ENCODE measurements at regions not wholly inside any gene's neighbourhood (a gene's known extent, or its start where the extent isn't known, plus 50 kb on each side); places are given as distances from the start of the nearest gene placed in this dataset.

- Histone ChIP-seq H3K27me3 (ENCODE audit: control insufficient read depth, insufficient read depth, low read length) (no peaks in the 10 kb centered on the region), H3K9me3 (ENCODE audit: control insufficient read depth in 2 of 3, insufficient read depth in 1 of 3, low read length in 3 of 3) (no peaks in the 10 kb centered on the region), H3K36me3 (ENCODE audit: control insufficient read depth in 2 of 3, insufficient read depth in 3 of 3, low read length in 3 of 3) (no peaks in the 10 kb centered on the region), H3K4me1 (ENCODE audit: control insufficient read depth in 2 of 3, insufficient read depth in 2 of 3, low read depth in 1 of 3, low read length in 3 of 3) (no peaks in the 10 kb centered on the region), H3K27ac (ENCODE audit: low read depth in 2 of 2, low read length in 2 of 2) (no peak overlapping the region), H3K9ac (ENCODE audit: low read length in 3 of 3) (no peak overlapping the region), H3K4me3 (ENCODE audit: low read length in 3 of 3) (no peak overlapping the region)
- intact Hi-C loops (cut with DNase I) = no loop called here
- no peak for TF ChIP-seq CTCF (IDR thresholded peaks at IDR 0.05; ENCODE audit: borderline replicate concordance, extremely low read depth, insufficient read depth)
- FAIRE-seq (no peak), DNase-seq (no peak)
These were observed 694.6 kb downstream of the SUCLG1 start for GRCh38 chr2:83764447-83765005.

DNA sequence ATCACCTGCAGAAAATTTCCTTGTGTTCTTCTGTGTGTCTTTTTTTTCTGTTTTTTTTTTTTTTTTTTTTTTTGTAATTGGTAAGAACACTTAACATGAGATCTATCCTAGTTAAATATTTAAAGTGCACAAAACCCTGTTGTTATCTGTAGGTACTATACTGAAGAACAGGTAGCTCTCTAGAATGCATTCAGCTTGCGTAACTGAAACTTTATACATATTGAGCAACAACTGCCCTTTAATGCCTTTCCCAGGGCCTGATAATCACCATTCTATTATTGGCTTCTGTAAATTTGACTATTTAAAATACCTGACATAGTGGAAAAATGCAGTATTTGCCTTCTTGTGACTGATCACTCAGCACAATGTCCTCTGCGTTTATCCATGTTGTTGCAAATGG lies 701.8 kb downstream of the SUCLG1 start:
- intact Hi-C loops (cut with DNase I) = no loop called here
- Histone ChIP-seq H3K27me3 (ENCODE audit: control insufficient read depth, insufficient read depth, low read length) (no peaks in the 10 kb centered on the region), H3K4me3 (ENCODE audit: low read length in 3 of 3) (no peak overlapping the region), H3K27ac (ENCODE audit: low read depth in 2 of 2, low read length in 2 of 2) (no peak overlapping the region), H3K9ac (ENCODE audit: low read length in 3 of 3) (no peak overlapping the region), H3K9me3 (ENCODE audit: control insufficient read depth in 2 of 3, insufficient read depth in 1 of 3, low read length in 3 of 3) (no peaks in the 10 kb centered on the region), H3K4me1 (ENCODE audit: control insufficient read depth in 2 of 3, insufficient read depth in 2 of 3, low read depth in 1 of 3, low read length in 3 of 3) (no peaks in the 10 kb centered on the region), H3K36me3 (ENCODE audit: control insufficient read depth in 2 of 3, insufficient read depth in 3 of 3, low read length in 3 of 3) (no peaks in the 10 kb centered on the region)
- FAIRE-seq = no peak
- no peak for TF ChIP-seq CTCF (IDR thresholded peaks at IDR 0.05; ENCODE audit: borderline replicate concordance, extremely low read depth, insufficient read depth)
- no peak for DNase-seq

- TF ChIP-seq CTCF (IDR thresholded peaks at IDR 0.05; ENCODE audit: borderline replicate concordance, extremely low read depth, insufficient read depth) = no peak
- Histone ChIP-seq H3K36me3 (ENCODE audit: control insufficient read depth in 2 of 3, insufficient read depth in 3 of 3, low read length in 3 of 3) (no peaks in the 10 kb centered on the region), H3K4me1 (ENCODE audit: control insufficient read depth in 2 of 3, insufficient read depth in 2 of 3, low read depth in 1 of 3, low read length in 3 of 3) (no peaks in the 10 kb centered on the region), H3K9me3 (ENCODE audit: control insufficient read depth in 2 of 3, insufficient read depth in 1 of 3, low read length in 3 of 3) (no peaks in the 10 kb centered on the region), H3K4me3 (ENCODE audit: low read length in 3 of 3) (no peak overlapping the region), H3K27ac (ENCODE audit: low read depth in 2 of 2, low read length in 2 of 2) (no peak overlapping the region), H3K27me3 (ENCODE audit: control insufficient read depth, insufficient read depth, low read length) (no peaks in the 10 kb centered on the region), H3K9ac (ENCODE audit: low read length in 3 of 3) (no peak overlapping the region)
- FAIRE-seq (no peak), DNase-seq (no peak)
- intact Hi-C loops (cut with DNase I) = no loop called here
These were observed 702.9 kb downstream of the SUCLG1 start for GRCh38 chr2:83756219-83756618.

GRCh38 chr2:83747141-83747540 lies 711.9 kb downstream of the SUCLG1 start:
- intact Hi-C loops (cut with DNase I) = no loop called here
- FAIRE-seq (no peak), DNase-seq (no peak)
- H3K36me3 ChIP-seq (ENCODE audit: control insufficient read depth in 2 of 3, insufficient read depth in 3 of 3, low read length in 3 of 3) = no peaks in the 10 kb centered on the region
- TF ChIP-seq CTCF (IDR thresholded peaks at IDR 0.05; ENCODE audit: borderline replicate concordance, extremely low read depth, insufficient read depth) = no peak
- H3K27me3 ChIP-seq (ENCODE audit: control insufficient read depth, insufficient read depth, low read length) = no peaks in the 10 kb centered on the region
- H3K9me3 ChIP-seq (ENCODE audit: control insufficient read depth in 2 of 3, insufficient read depth in 1 of 3, low read length in 3 of 3) = no peaks in the 10 kb centered on the region
- no peak overlapping the region for H3K27ac ChIP-seq (ENCODE audit: low read depth in 2 of 2, low read length in 2 of 2)
- no peak overlapping the region for H3K9ac ChIP-seq (ENCODE audit: low read length in 3 of 3)
- no peak overlapping the region for H3K4me3 ChIP-seq (ENCODE audit: low read length in 3 of 3)
- H3K4me1 ChIP-seq (ENCODE audit: control insufficient read depth in 2 of 3, insufficient read depth in 2 of 3, low read depth in 1 of 3, low read length in 3 of 3) = no peaks in the 10 kb centered on the region
